Caki2 (cell line): ENCODE measurements at regions not wholly inside any gene's neighbourhood (a gene's known extent, or its start where the extent isn't known, plus 50 kb on each side); places are given as distances from the start of the nearest gene placed in this dataset.
A peak's percentile ranks its signal among the peaks of the same experiment; 100 is the strongest.

Experiments
- DNase-seq: peaks from one replicate; pipeline ENCODE4 v3.0.0-alpha.2; 2015; ENCODE audit warnings: low read depth
- in situ Hi-C: cut with HindIII; loops from 2 replicates; pipeline ENCODE4 v1.10.0; 2016; ENCODE audit warnings: low sequenced_read_pairs, low pct_unique_long_range_greater_than_20kb, mixed read lengths

DNA sequence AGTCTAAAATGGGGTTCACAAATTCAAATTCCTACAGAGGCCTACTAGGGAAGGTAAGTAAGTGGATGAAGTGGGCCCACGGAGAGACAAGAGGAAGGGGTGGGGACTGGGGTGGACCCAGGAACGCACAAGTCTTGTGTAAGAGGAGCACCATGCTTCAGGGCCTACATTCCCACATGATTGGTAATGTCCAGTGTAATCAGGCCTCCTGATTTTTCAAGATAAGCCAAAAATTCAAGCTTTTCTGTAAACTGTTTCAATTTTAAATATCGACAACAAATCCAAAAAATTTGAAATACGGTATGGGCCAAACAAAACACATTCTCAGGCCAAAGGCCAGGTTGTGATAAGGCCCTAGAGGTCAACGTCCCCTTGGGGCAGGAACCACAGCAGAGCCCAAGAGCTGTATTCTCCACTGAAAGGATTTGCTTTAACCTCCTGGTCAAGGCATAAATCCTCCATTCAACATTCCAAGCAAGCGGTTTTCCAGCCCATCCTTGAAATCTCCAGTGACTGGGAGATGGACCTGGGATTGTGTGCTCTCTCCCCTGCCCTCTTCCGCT is 116.4 kb downstream of the TRIM29 start:
- no peak for DNase-seq
- in situ Hi-C loops: no loop called here

DNA sequence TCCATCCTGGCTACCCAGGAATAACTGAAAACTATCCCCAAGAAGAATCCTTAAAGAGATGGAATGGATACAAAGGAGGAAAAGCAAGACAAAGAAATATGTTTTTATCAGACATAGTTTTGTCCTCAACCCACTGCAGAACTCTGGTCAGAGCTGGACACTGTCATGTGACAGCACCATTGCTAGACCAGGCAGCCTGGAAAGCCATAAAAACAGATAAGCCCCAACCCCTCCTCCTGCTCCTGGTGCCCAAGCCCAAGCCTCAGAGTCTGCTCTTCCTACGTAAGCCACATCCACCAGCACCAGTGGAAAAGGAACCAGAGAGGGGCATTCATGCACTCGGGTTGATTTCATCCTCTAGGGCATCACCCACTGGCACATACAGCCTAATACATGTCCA is 116.9 kb downstream of the TRIM29 start:
- DNase-seq: no peak
- in situ Hi-C loops: no loop called here

DNA sequence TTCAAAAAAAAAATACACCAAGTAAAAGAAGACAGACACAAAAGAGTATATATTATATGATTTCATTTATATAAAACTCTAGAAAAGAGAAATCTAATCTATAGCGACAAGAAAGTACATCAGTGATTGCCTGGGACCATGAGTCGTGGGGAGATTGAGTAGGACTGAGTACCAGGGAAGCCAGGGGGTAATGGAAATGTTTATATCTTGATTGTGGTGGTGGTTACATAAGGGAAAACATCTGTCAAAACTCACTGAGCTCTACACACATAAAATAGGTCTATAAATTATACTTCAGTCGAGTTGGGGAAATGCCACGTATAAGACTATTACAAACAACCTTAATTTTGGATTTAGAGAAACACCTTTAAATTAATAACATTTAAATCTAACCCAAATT is 117.4 kb downstream of the TRIM29 start:
- in situ Hi-C loops: no loop called here
- DNase-seq: no peak

GRCh38 chr11:120019191-120019590 is 118.7 kb downstream of the TRIM29 start:
- in situ Hi-C loops: no loop called here
- DNase-seq: no peak

GRCh38 chr11:120017582-120018150 is 120.2 kb downstream of the TRIM29 start:
- in situ Hi-C loops: no loop called here
- DNase-seq: no peak

GRCh38 chr11:120013325-120014250 is 124.3 kb downstream of the TRIM29 start:
- in situ Hi-C loops: no loop called here
- peak; percentile 5 for DNase-seq

DNA sequence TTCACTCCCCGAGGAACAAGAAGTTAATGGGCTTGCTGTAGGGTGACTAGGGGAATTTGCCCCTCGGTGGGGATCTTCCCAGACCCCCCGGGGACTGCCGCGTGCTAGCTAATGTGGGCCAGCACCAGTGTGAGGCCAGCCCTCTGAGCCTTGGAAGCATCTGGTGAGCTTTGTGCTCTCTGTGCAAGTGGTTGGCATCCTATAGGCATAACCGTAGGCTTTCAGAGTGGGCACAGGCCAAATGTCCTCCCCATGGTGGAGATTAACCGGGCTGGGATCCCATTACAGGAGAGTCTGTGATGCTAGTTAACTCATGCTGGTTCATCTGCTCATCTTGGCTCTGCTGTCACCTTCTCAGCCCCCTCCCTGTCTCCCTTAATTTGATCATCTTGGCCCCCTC is 125.7 kb downstream of the TRIM29 start:
- no peak for DNase-seq
- in situ Hi-C loops: no loop called here

DNA sequence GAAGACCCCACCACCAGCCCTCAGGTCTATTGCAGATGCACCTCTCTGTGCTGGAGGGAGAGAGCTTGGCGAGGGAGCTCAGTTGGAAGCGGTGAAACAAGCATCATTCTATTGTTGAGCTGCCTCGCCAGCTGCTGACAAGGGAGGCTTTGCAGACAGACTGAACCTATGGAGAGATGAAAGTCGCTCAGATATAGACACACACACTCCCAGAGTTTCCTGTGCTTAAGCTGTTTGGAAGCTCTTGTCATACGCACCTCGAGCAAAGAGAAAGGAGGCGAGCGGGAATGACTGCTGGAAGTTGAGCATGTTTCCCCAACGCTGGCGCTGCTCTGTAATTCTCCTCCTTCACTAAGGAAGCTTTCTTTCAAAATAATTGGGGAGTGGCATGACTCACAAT is 126.1 kb downstream of the TRIM29 start:
- DNase-seq: no peak
- in situ Hi-C loops: no loop called here

DNA sequence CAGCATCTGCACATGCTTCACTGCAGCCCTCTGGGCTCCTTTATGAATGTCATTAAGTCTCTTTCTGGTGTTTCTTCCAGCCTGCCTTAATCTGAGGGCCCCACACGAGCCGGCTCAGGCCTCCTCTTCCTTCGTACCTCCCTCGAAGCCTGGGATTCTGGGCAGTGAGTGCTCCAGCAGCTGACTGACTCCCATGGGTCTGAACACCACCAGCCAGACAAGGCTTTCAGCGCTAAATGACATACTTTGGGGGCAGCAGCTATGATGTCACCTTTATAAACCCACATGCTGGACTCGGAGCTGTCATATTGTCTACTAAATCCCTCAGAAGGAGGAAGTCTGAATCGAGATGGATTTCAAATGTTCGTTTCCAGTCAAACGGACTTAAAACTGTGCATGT is 127.1 kb downstream of the TRIM29 start:
- no peak for DNase-seq
- in situ Hi-C loops: no loop called here

DNA sequence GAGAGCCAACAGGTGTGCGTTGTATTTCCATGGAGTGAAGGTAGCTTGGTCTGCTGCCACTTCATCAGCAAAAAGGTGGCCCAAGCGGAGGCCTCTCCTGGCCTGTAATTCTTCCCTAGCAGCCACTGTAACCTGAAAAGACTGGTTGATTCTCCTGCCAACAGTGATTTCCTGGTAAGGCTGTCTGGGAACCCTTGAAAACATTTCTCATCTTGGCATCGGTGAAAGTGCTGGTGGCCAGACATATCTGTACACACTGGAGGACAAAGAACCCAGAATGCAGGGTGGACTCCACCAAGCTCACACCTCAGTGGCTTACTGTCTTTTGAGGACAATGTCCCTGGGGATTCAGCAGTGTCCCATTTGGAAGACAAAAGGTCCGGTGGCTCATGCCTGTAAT is 128.0 kb downstream of the TRIM29 start:
- in situ Hi-C loops: no loop called here

GRCh38 chr11:120007144-120007543 is 130.8 kb downstream of the TRIM29 start:
- no peak for DNase-seq
- in situ Hi-C loops: no loop called here

More for the DNA sequence above, 128.0 kb downstream of the TRIM29 start:
- no peak for DNase-seq

GRCh38 chr11:120004723-120005122 is 133.2 kb downstream of the TRIM29 start:
- in situ Hi-C loops: no loop called here
- DNase-seq: no peak

DNA sequence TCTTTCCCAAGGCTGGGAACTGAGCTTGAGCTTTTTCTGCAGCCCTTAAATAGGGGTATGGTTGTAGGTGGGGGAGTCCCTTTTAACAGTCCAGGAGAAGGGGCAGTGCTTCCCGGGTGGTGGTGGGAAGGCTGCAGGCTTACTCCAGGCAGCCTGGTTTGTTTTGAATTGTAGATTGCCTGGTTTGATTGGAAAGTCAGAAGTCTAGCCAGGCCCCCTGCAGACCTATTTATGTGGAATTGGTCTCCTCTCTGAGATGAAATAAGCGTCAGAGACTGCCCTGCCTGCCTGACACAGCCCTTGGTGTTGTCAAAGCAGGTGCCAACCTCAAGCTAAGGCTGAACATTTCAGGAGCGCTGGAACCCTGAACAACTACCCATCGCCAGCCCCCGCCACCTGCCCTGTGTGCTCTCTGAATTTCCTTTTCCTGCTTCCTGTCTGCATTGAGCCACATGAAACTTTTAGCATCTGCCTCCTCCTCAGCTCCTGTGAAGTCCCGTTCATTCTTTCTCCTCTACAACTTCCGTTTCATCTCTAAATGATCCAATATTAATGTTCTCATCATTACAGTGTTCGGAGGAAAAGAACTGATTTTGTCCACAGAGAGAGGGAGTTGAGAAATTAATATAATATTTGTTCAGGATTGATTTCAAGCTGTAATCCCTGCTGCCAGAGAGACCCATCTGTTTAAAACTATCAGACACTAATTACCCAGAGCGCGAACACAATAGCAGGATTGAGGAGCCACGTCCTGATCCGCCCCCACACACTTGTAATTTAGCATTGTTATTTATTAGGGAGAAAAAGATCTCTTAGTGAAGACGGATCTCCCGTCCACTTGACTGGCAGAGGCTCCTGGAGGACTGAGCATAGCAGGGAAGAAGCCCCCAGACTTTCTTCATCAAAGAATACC is 136.5 kb downstream of the TRIM29 start:
- no peak for DNase-seq
- in situ Hi-C loops: no loop called here

GRCh38 chr11:119999220-119999619 is 138.7 kb downstream of the TRIM29 start:
- DNase-seq: no peak
- in situ Hi-C loops: no loop called here

DNA sequence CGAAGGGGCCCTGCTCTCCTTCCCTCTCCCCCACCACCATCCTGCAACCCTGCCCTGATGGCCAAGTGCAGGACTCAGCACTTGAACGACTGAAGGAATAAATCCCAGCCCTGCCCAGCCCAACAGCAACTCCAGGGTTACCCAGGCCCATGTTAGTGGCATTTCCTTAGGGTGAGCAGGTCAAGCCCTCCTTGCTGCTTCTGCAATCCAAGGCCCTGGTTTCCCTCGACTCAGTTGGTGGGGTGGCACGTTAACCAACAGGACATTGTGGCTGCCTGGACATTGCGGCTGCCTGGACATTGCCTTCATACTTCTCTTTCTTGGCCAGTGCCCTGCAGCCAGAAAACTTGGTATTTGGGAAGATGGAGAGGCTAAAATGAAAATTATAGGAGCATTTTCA is 141.4 kb downstream of the TRIM29 start:
- no peak for DNase-seq
- in situ Hi-C loops: no loop called here

DNA sequence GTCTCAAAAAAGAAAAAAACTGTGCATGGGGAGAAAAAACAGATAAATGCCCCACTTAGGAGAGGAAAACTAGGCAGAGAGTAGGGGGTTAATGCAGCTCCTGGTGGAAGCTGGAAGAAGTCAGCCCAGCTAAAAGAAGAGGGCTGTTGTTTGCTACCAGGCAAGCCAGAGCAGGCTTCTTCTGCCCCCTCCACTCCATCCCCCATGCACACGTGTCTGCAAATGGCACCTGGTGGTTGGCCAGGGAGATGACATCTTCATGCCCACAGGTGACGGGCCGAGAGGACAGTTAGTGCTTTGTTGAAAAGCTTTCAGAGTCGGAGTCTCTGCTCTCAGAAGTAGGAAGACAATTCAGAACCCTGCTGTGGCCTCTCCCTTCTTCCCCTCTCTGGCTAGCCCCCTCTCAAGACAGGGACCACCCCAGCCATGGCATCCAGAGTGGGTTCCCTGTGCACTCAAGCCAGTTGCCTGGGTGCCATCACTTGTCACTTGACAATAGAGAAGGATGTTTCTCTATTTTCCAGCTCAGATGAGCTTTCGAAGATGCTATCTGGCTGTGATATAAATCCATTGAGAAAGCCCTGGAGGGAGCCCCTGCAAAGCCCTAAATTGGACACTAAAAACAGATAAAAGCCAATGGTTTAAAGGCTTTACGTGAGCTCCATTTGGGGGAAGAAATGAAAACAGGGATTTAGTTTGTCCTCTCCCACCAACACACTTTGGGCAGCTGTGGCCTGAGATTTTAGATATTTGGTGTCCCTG is 142.0 kb downstream of the TRIM29 start:
- in situ Hi-C loops: no loop called here
- no peak for DNase-seq

GRCh38 chr11:119993722-119994121 is 144.2 kb downstream of the TRIM29 start:
- in situ Hi-C loops: no loop called here

More at GRCh38 chr11:119993722-119994121, 144.2 kb downstream of the TRIM29 start:
- no peak for DNase-seq
